ENCODE measurements at regions not wholly inside any gene's neighbourhood (a gene's known extent, or its start where the extent isn't known, plus 50 kb on each side); places are given as distances from the start of the nearest gene placed in this dataset.
"Not testable (repeated sequence)": the region's sequence is repeated elsewhere in the genome, so short reads cannot be mapped to it uniquely, and the experiment has no call there.

- in situ Hi-C loops (cut with MboI; ENCODE audit: low sequenced_read_pairs) = no loop called here
These were observed 281.6 kb downstream of the SLC7A11 start for GRCh38 chr4:137960371-137961050.

GRCh38 chr4:137957806-137958205 lies 284.3 kb downstream of the SLC7A11 start:
- in situ Hi-C loops (cut with MboI; ENCODE audit: low sequenced_read_pairs) = no loop called here

- in situ Hi-C loops (cut with MboI; ENCODE audit: low sequenced_read_pairs) = no loop called here
These were observed 285.9 kb downstream of the SLC7A11 start for GRCh38 chr4:137956256-137956655.

GRCh38 chr4:137955595-137955994 lies 286.6 kb downstream of the SLC7A11 start:
- in situ Hi-C loops (cut with MboI; ENCODE audit: low sequenced_read_pairs) = no loop called here

- in situ Hi-C loops (cut with MboI; ENCODE audit: low sequenced_read_pairs) = no loop called here
These were observed 290.0 kb downstream of the SLC7A11 start for GRCh38 chr4:137952116-137952515.

- in situ Hi-C loops (cut with MboI; ENCODE audit: low sequenced_read_pairs) = no loop called here
These were observed 291.9 kb downstream of the SLC7A11 start for GRCh38 chr4:137950286-137950685.

- in situ Hi-C loops (cut with MboI; ENCODE audit: low sequenced_read_pairs) = no loop called here
These were observed 292.4 kb downstream of the SLC7A11 start for GRCh38 chr4:137949746-137950145.

- in situ Hi-C loops (cut with MboI; ENCODE audit: low sequenced_read_pairs) = no loop called here
These were observed 295.5 kb downstream of the SLC7A11 start for GRCh38 chr4:137946453-137947174.

- in situ Hi-C loops (cut with MboI; ENCODE audit: low sequenced_read_pairs) = not testable (repeated sequence)
These were observed 299.3 kb downstream of the SLC7A11 start for GRCh38 chr4:137942815-137943214.

- in situ Hi-C loops (cut with MboI; ENCODE audit: low sequenced_read_pairs) = not testable (repeated sequence)
These were observed 300.1 kb downstream of the SLC7A11 start for GRCh38 chr4:137942015-137942515.

- in situ Hi-C loops (cut with MboI; ENCODE audit: low sequenced_read_pairs) = no loop called here
These were observed 307.2 kb downstream of the SLC7A11 start for GRCh38 chr4:137934911-137935310.

- in situ Hi-C loops (cut with MboI; ENCODE audit: low sequenced_read_pairs) = no loop called here
These were observed 308.1 kb downstream of the SLC7A11 start for GRCh38 chr4:137934046-137934445.

- in situ Hi-C loops (cut with MboI; ENCODE audit: low sequenced_read_pairs) = no loop called here
These were observed 314.2 kb downstream of the SLC7A11 start for GRCh38 chr4:137927972-137928371.

- in situ Hi-C loops (cut with MboI; ENCODE audit: low sequenced_read_pairs) = no loop called here
These were observed 318.7 kb downstream of the SLC7A11 start for GRCh38 chr4:137923494-137923893.

- in situ Hi-C loops (cut with MboI; ENCODE audit: low sequenced_read_pairs) = no loop called here
These were observed 319.4 kb downstream of the SLC7A11 start for GRCh38 chr4:137922721-137923120.

GRCh38 chr4:137909529-137910309 lies 332.4 kb downstream of the SLC7A11 start:
- in situ Hi-C loops (cut with MboI; ENCODE audit: low sequenced_read_pairs) = no loop called here

GRCh38 chr4:137905930-137906329 lies 336.2 kb downstream of the SLC7A11 start:
- in situ Hi-C loops (cut with MboI; ENCODE audit: low sequenced_read_pairs) = no loop called here

GRCh38 chr4:137901114-137901513 lies 341.0 kb downstream of the SLC7A11 start:
- in situ Hi-C loops (cut with MboI; ENCODE audit: low sequenced_read_pairs) = no loop called here

GRCh38 chr4:137896221-137896737 lies 345.9 kb downstream of the SLC7A11 start:
- in situ Hi-C loops (cut with MboI; ENCODE audit: low sequenced_read_pairs) = no loop called here

GRCh38 chr4:137895515-137895914 lies 346.6 kb downstream of the SLC7A11 start:
- in situ Hi-C loops (cut with MboI; ENCODE audit: low sequenced_read_pairs) = not testable (repeated sequence)

- in situ Hi-C loops (cut with MboI; ENCODE audit: low sequenced_read_pairs) = no loop called here
These were observed 350.0 kb downstream of the SLC7A11 start for GRCh38 chr4:137892134-137892533.

Measured in HL-60/S4 treated with retinoic acid at 250 ng/mL for 4 days and 3 days (cell line).